Endothelial cell of umbilical vein (primary cell): ENCODE measurements at regions not wholly inside any gene's neighbourhood (a gene's known extent, or its start where the extent isn't known, plus 50 kb on each side); places are given as distances from the start of the nearest gene placed in this dataset.

Experiments
- BruUV-seq: library from RNA; stranded (reverse); fragments of 400-500 nt; replicated peaks from 2 replicates; lab custom pipeline; 2021; lab: Mats Ljungman, UMichigan
- CTCF ChIA-PET: fragments of 300-600, 350-600 bp; sonication (Branson Sonifier 250); formaldehyde crosslinking; loops from one replicate; lab custom pipeline; 2021; ENCODE audit warnings: antibody characterized with exemption, inconsistent platforms; lab: Charles Lee
- POLR2A ChIA-PET: fragments of 300-600, 350-600 bp; sonication (Branson Sonifier 250); formaldehyde crosslinking; loops from one replicate; lab custom pipeline; 2021; ENCODE audit warnings: antibody characterized with exemption, inconsistent platforms; lab: Charles Lee
- DNase-seq: peaks from one replicate; pipeline ENCODE4 v3.0.0-alpha.2; 2011; ENCODE audit warnings: low read depth, low spot score
- FAIRE-seq: peaks from 2 replicates; lab custom pipeline; 2011; peaks lifted over from hg19 to GRCh38; lab: Jason Lieb, UNC
- H2AFZ ChIP-seq: 2 replicates; pipeline ENCODE4 v1.6.0; 2012; ENCODE audit warnings: low read depth, low read length, control low read depth, inconsistent platforms
- H3K27ac ChIP-seq: 2 replicates; pipeline ENCODE4 v1.5.1; 2011; ENCODE audit warnings: low read depth, mild to moderate bottlenecking, control low read depth, low read length, moderate library complexity; ENCODE audit not compliant: insufficient read depth
- H3K27me3 ChIP-seq, 2 experiments: 2 replicates each; pipeline versions ENCODE4 v1.6.0 to v1.6.1; 2011; ENCODE audit warnings: low read length in 2 of 2, mixed read lengths in 1 of 2; ENCODE audit not compliant: control insufficient read depth in 2 of 2, insufficient read depth in 2 of 2
- H3K36me3 ChIP-seq, 2 experiments: 2 replicates in 1 of 2; 3 replicates in 1 of 2; pipeline ENCODE4 v1.5.1; 2011; ENCODE audit warnings: low read length in 2 of 2, mild to moderate bottlenecking in 1 of 2, moderate library complexity in 1 of 2; ENCODE audit not compliant: control insufficient read depth in 2 of 2, insufficient read depth in 2 of 2; ENCODE audit errors: extremely low read depth in 1 of 2
- H3K4me1 ChIP-seq: 3 replicates; pipeline ENCODE4 v1.5.1; 2011; ENCODE audit warnings: mild to moderate bottlenecking, low read length; ENCODE audit not compliant: control insufficient read depth, insufficient read depth; ENCODE audit errors: extremely low read depth
- H3K4me2 ChIP-seq: 2 replicates; pipeline ENCODE4 v1.6.1; 2011; ENCODE audit warnings: low read length, control low read depth, mixed read lengths; ENCODE audit not compliant: insufficient read depth
- H3K4me3 ChIP-seq, 3 experiments: fragments of 200-600 bp in 1 of 3; sonication (generic), shearing (Covaris generic) in 1 of 3; replicated peaks in 1 of 3; 2 replicates each; pipeline ENCODE4 v1.5.1; 2011 to 2016; ENCODE audit warnings: control low read depth in 3 of 3, low read length in 3 of 3, mild to moderate bottlenecking in 2 of 3, inconsistent platforms in 1 of 3, low read depth in 1 of 3, moderate library complexity in 1 of 3; ENCODE audit not compliant: insufficient read depth in 1 of 3
- H3K79me2 ChIP-seq: 2 replicates; pipeline ENCODE4 v1.6.0; 2012; ENCODE audit warnings: low read length, inconsistent platforms; ENCODE audit not compliant: control insufficient read depth, insufficient read depth
- H3K9ac ChIP-seq: replicated peaks from 2 replicates; pipeline ENCODE3; 2011; ENCODE audit warnings: low read length, control low read depth; ENCODE audit not compliant: insufficient read depth; ENCODE audit errors: extremely low read depth
- H3K9me1 ChIP-seq: replicated peaks from 3 replicates; pipeline ENCODE4 v1.6.0; 2011; ENCODE audit warnings: mild to moderate bottlenecking, low read length; ENCODE audit not compliant: control insufficient read depth, insufficient read depth; ENCODE audit errors: extremely low read depth
- H3K9me3 ChIP-seq: replicated peaks from 2 replicates; pipeline ENCODE4 v1.5.1; 2012; ENCODE audit warnings: low read length, inconsistent platforms; ENCODE audit not compliant: control insufficient read depth, insufficient read depth
- H4K20me1 ChIP-seq: replicated peaks from 2 replicates; pipeline ENCODE3; 2011; ENCODE audit warnings: mild to moderate bottlenecking, low read length; ENCODE audit not compliant: control insufficient read depth, insufficient read depth; ENCODE audit errors: extremely low read depth
- EZH2 ChIP-seq: IDR thresholded peaks from 2 replicates; pipeline ENCODE4 v1.6.1; 2012; ENCODE audit warnings: borderline replicate concordance, low read depth, mild to moderate bottlenecking, moderate library complexity, low read length, inconsistent platforms; ENCODE audit not compliant: severe bottlenecking
- FOS ChIP-seq: IDR thresholded peaks from 2 replicates; pipeline ENCODE4 v1.6.1; 2011; ENCODE audit warnings: mild to moderate bottlenecking, low read length, moderate library complexity, borderline replicate concordance; ENCODE audit not compliant: insufficient read depth
- GATA2 ChIP-seq: IDR thresholded peaks from 2 replicates; pipeline ENCODE4 v1.7.0; 2011; ENCODE audit warnings: low read depth, mild to moderate bottlenecking, moderate library complexity, mixed read lengths, low read length; ENCODE audit not compliant: insufficient read length, insufficient read depth
- JUN ChIP-seq: IDR thresholded peaks from 2 replicates; pipeline ENCODE4 v1.6.1; 2011; ENCODE audit warnings: borderline replicate concordance, low read depth; ENCODE audit not compliant: insufficient read length, insufficient read depth
- MYC ChIP-seq: IDR thresholded peaks from one replicate; pipeline ENCODE4 v1.6.1; 2011; ENCODE audit warnings: mild to moderate bottlenecking, low read depth, low read length
- POLR2A ChIP-seq: IDR thresholded peaks from 2 replicates; pipeline ENCODE4 v1.6.1; 2012; ENCODE audit warnings: low read depth, mild to moderate bottlenecking, control low read depth, low read length
- POLR2AphosphoS5 ChIP-seq: IDR thresholded peaks from 2 replicates; pipeline ENCODE4 v1.6.1; 2012; ENCODE audit warnings: low read depth, mild to moderate bottlenecking, control low read depth, low read length, moderate library complexity; ENCODE audit not compliant: insufficient read depth
- dilution Hi-C: fragments of 300-500 bp; cut with MboI; formaldehyde crosslinking; loops from one replicate; pipeline ENCODE4 v1.15.0; 2019; ENCODE audit warnings: low sequenced_read_pairs; ENCODE audit not compliant: extremely low pct_ligation_motif_present
- intact Hi-C: fragments of 100-400 bp; cut with micrococcal nuclease; formaldehyde crosslinking; loops from one replicate; pipeline ENCODE4 v1.10.0; 2022
- TF ChIP-seq, protein P1 (sequence below): IDR thresholded peaks from 2 replicates; pipeline ENCODE4 v1.6.1; 2011; ENCODE audit not compliant: insufficient read depth, insufficient read length
- TF ChIP-seq, protein P2 (sequence below), 2 donors: IDR thresholded peaks; 1 replicate in 1 of 2; 2 replicates in 1 of 2; pipeline ENCODE4 v1.5.1; 2011; ENCODE audit warnings: low read length in 2 of 2, mild to moderate bottlenecking in 2 of 2, moderate library complexity in 2 of 2, control low read depth in 1 of 2, inconsistent platforms in 1 of 2, low read depth in 1 of 2; ENCODE audit not compliant: insufficient read depth in 1 of 2; ENCODE audit errors: extremely low read depth in 1 of 2

DNA sequence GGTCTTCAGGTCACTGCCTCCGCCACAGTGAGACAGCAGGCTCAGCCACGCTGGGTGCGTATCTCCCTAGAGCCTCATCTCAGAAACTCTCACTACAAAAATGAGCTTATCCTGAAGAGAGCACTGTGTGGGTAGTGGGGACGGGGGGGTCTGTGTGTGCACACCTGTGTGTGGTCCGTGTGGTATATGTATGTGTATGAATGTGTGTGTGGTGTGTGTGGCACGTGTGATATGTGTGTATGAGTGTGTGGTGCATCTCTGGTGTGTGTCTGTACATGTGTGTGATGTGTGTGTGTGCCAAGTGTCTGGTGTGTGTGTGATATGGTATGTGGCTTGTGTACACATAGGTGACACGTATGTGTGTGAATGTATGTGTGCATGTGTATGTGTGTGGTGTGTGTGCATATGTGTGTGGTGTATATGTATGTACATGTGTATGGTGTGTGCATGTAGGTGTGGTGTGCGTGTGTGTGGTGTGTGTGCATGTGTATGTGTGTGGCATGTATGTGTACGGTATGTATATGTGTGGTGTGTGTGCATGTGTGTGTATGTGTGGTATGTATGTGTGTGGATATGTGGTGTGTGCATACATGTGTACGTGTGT lies 332.2 kb downstream of the EIPR1 start:
- dilution Hi-C loops = no loop called here

More for the DNA sequence above, 332.2 kb downstream of the EIPR1 start:
- Histone ChIP-seq H3K79me2 (no peaks in the 10 kb centered on the region), H3K4me2 (no peak overlapping the region), H3K9ac (no peak overlapping the region), H3K9me1 (no peaks in the 10 kb centered on the region), H3K27ac (no peak overlapping the region), H3K27me3 (no peaks in the 10 kb centered on the region), H2AFZ (no peak overlapping the region), H3K9me3 (peaks cover 2% of the 10 kb centered on the region), H3K4me3 (no peak overlapping the region), H3K4me1 (no peaks in the 10 kb centered on the region), H4K20me1 (no peaks in the 10 kb centered on the region), H3K36me3 (no peaks in the 10 kb centered on the region)
- ChIA-PET CTCF (no interaction called here), POLR2A (no interaction called here)
- FAIRE-seq (no peak), DNase-seq (no peak)
- no TSS peak for BruUV-seq
- intact Hi-C loops = no loop called here
- TF ChIP-seq, protein P1, sequence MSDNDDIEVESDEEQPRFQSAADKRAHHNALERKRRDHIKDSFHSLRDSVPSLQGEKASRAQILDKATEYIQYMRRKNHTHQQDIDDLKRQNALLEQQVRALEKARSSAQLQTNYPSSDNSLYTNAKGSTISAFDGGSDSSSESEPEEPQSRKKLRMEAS = no peak
- TF ChIP-seq EZH2 (no peak), MYC (no peak), POLR2A (no peak), POLR2AphosphoS5 (no peak), GATA2 (no peak), JUN (no peak), FOS (no peak)
- TF ChIP-seq, protein P2, sequence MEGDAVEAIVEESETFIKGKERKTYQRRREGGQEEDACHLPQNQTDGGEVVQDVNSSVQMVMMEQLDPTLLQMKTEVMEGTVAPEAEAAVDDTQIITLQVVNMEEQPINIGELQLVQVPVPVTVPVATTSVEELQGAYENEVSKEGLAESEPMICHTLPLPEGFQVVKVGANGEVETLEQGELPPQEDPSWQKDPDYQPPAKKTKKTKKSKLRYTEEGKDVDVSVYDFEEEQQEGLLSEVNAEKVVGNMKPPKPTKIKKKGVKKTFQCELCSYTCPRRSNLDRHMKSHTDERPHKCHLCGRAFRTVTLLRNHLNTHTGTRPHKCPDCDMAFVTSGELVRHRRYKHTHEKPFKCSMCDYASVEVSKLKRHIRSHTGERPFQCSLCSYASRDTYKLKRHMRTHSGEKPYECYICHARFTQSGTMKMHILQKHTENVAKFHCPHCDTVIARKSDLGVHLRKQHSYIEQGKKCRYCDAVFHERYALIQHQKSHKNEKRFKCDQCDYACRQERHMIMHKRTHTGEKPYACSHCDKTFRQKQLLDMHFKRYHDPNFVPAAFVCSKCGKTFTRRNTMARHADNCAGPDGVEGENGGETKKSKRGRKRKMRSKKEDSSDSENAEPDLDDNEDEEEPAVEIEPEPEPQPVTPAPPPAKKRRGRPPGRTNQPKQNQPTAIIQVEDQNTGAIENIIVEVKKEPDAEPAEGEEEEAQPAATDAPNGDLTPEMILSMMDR (IDR thresholded peaks at IDR 0.05; ENCODE audit: extremely low read depth in 1 of 2, insufficient read depth in 1 of 2, low read depth in 1 of 2, low read length in 2 of 2) = no peak
